ENCODE measurements at regions not wholly inside any gene's neighbourhood (a gene's known extent, or its start where the extent isn't known, plus 50 kb on each side); places are given as distances from the start of the nearest gene placed in this dataset.
A peak's percentile ranks its signal among the peaks of the same experiment; 100 is the strongest.
"Not testable (repeated sequence)": the region's sequence is repeated elsewhere in the genome, so short reads cannot be mapped to it uniquely, and the experiment has no call there.

GRCh38 chr12:114504311-114504710 is 98.4 kb upstream of the TBX5 start:
- peak; percentile 56 for DNase-seq (ENCODE audit: low read depth)
- TF ChIP-seq CTCF (conservative IDR thresholded peaks at IDR 0.05; ENCODE audit: low read length): no peak
- no peak overlapping the region for H3K4me3 ChIP-seq (ENCODE audit: low read length)

DNA sequence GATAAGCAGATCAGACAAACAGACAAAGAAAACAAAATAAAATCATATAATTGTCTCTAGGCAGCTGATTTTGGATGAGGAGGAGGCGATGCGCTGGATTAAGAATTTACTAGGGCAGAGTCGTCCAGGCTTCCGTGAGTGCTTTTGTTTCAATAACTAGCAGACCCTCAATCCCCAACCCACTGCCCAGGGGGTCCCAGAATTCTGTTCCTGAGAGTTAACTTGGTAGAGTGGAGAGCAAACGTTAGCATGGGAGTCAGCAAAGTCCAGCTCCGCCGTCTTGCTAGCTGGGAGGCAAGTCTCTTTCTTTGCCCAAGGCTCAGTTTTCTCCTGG is 95.5 kb upstream of the TBX5 start:
- TF ChIP-seq CTCF (conservative IDR thresholded peaks at IDR 0.05; ENCODE audit: low read length): no peak
- DNase-seq (ENCODE audit: low read depth): no peak
- no peak overlapping the region for H3K4me3 ChIP-seq (ENCODE audit: low read length)

DNA sequence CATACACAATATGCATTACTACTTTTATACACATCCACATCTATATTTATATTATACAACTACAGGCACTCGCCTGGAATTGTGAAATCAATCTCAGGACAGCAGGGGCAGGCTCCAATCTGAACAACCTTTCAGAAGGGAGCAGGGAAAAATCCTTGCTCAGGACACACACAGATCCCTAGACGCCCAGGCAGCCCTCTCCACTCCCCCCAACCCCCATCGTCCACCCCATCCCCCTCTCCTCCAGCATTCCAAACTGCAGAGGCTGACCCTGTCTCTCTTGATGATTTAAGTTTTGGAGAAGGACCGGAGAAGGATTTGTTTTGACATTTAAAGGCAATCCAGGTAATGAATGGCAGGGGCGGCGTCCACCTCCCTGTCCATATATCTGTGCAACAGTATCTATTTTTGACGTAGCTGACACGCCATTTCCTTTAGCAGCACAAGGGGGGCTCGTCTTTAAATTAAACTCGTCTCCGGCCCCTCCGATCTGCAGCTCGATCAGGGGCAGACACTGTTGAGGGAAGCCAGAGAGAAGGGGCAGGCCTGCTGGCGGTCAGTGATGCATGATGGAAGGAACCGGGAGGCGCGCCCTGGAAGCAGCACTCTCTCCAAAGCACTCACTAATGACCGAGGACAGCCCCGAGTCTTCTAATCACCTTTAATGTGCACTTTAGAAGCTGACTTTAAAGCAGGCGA is 95.0 kb upstream of the TBX5 start:
- TF ChIP-seq CTCF (conservative IDR thresholded peaks at IDR 0.05; ENCODE audit: low read length): no peak
- H3K4me3 ChIP-seq (ENCODE audit: low read length): no peak overlapping the region
- no peak for DNase-seq (ENCODE audit: low read depth)

- peak; percentile 12 for DNase-seq (ENCODE audit: low read depth)
- no peak for TF ChIP-seq CTCF (conservative IDR thresholded peaks at IDR 0.05; ENCODE audit: low read length)
- H3K4me3 ChIP-seq (ENCODE audit: low read length): no peak overlapping the region
Measured at GRCh38 chr12:114500131-114500530, 94.2 kb upstream of the TBX5 start.

DNA sequence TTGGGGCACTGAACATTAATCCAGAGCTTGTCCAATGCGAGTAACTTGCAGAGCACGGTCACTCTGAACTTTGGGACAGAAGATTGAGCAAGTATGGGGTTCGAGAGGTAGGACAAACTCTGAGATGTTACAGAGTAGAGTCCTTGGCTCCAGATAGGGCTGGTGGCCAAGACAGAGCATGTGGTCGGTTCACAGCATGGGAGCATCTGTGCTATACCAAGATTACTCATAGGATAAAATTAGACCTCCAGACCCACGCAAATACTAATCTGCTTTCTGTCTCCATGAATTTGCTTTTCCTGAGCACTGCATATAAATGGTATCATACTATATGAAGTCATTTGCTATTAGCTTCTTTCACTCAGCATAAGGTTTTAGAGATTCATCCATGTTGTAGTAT is 93.4 kb upstream of the TBX5 start:
- DNase-seq (ENCODE audit: low read depth): peak; percentile 36
- no peak for TF ChIP-seq CTCF (conservative IDR thresholded peaks at IDR 0.05; ENCODE audit: low read length)

GRCh38 chr12:114491916-114492315 is 86.0 kb upstream of the TBX5 start:
- no peak for DNase-seq (ENCODE audit: low read depth)
- TF ChIP-seq CTCF (conservative IDR thresholded peaks at IDR 0.05; ENCODE audit: low read length): no peak
- H3K4me3 ChIP-seq (ENCODE audit: low read length): no peak overlapping the region

More for the DNA sequence above, 93.4 kb upstream of the TBX5 start:
- H3K4me3 ChIP-seq (ENCODE audit: low read length): no peak overlapping the region

GRCh38 chr12:114484822-114485459 is 79.0 kb upstream of the TBX5 start:
- not testable (repeated sequence) for DNase-seq (ENCODE audit: low read depth); H3K4me3 ChIP-seq (ENCODE audit: low read length)

Measured in AG10803 (cell line).